NCI-H510A treated with DMSO at 0.1 percent for 48 hours (cell line): ENCODE measurements at regions not wholly inside any gene's neighbourhood (a gene's known extent, or its start where the extent isn't known, plus 50 kb on each side); places are given as distances from the start of the nearest gene placed in this dataset.
"Not testable (repeated sequence)": the region's sequence is repeated elsewhere in the genome, so short reads cannot be mapped to it uniquely, and the experiment has no call there.

Source experiments
- DNase-seq: peaks from one replicate; lab custom pipeline; 2025; lab: John Stamatoyannopoulos, UW

DNA sequence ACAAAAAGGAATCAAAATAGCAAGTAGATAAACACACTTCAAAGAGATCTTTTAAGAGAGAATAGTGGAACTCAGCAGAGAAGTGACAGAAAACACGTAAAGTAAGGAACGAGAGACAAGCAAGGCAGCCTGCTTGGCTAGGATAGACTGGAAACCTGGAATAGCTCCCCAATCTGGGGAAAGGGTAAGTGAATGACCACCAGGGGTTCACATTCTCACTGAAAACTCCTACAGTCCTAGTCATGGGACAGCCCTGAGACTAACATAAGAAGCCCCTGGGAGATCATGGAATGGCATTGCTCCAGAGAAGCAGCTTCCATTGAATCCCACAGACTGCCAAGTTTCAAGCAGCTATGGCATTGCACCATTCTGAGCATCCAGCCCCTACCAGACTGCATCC is 363.6 kb upstream of the ARPP21 start:
- no peak for DNase-seq

DNA sequence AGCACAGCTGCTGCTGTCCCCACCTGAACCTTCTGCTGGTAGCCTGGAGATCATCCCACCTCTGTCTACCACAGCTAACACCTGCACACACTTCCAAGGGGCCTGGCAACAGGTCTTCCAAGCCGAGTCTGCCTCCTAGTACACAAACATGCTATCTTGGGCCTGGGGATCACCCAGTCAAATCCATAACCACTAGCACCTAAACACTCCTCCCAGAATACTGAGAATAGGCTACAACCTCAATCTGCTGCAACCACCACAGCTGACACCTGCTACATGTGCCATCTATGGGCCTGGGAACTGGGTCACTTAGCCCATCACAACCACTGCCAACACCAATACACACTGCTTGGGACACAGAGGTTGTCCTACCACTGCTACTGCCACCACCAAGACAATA is 362.8 kb upstream of the ARPP21 start:
- no peak for DNase-seq

DNA sequence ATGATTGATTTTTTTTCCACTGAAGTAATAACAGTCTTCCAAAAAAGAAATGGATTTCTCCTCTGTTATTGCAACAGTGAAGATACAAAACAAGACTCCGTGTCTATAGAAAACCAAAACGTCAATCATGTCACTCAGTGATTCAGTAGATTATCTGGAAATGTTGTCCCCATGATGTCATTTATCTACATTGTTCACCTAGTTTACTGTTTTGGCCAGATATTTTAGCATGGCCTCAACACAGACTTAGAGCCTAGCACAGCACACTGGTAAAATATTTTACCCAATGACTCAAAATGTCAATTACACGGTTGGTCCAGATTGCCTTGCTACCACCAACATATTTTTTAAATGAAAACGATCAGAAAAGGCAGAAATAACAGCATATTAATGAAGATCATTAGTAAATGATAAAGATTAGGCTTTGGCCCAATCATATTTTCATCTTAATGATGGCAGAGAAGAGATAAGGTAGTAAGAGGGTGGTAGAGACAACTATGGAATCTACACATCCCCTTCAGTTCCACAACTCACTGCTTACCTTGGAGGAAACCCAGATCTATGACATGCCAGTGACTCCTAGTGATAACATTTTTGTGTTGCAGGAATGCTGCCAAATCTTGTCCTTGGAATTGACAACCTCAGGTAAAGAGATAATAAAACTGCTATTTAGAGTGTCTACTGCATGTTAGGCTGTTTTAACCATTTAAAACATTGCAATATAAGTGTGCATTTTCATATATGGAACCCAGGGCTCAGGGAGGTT is 347.7 kb upstream of the ARPP21 start:
- no peak for DNase-seq

DNA sequence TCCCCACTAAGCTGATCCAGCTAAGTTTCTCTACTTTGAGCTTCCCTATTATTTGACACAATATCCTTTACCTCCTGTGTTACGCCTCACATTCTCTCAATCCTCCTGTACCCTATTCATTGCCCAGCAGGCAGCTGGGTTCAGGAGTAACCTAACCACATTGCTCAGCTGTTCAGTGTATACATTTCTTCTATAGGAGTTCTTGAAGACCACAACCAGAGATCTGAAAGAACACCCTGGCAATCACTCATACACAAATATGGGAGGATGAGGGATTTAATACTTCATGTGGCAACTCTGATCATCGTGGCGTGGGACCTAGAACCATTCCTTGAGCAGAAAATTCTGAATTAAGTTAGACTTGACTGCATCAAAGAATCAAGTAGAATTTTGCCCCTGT is 346.8 kb upstream of the ARPP21 start:
- no peak for DNase-seq

DNA sequence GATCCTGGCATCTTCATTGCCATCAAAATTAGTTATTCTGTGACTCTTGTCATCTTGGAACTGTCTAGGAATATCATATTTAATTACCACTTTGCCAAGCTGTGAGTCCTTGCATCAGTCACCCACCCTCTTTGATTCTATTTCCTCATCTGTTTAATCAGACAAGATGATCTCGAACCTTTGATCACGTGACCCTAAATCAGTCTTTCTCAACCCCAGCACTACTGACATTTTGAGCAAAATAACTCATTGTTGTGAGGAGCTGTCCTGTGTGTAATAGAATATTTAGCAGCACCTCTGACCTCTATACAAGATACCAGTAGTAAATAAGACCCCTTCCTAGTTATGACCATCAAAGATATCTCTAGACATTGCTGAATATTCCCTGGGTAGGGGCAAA is 343.4 kb upstream of the ARPP21 start:
- no peak for DNase-seq

DNA sequence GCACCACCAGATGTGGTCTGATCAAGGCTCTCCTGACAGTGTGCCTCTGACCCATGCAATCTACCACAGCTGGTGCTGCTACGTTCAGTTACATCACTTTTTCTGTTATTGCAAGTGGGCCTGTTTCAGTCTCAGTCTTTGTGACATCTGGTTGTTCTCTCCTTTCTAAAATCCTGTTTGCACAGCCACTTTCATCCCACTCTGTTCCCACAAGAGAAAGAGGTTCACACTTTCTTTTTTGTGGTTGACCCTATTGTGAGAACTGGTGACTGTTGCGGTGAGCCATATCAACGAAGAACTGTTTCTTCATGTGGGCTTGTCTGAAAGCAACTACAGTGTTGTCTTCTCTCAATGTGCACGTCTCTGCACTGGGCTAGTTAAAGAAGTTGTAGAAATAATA is 342.8 kb upstream of the ARPP21 start:
- DNase-seq: no peak

DNA sequence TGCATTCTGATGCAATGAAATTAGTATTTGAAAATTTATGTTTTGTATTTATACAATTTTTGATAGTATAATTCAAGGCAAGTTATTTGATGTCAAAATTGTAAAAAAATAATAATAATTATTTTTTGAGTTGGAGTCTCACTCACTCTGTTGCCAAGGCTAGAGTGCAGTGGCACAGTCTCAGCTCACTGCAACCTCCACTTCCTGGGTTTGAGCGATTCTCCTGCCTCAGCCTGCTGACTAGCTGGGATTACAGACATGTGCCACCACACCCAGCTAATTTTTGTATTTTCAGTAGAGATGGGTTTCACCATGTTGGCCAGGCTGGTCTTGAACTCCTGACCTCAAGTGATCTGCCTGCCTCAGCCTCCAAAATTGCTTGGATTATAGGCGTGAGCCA is 342.4 kb upstream of the ARPP21 start:
- not testable (repeated sequence) for DNase-seq

DNA sequence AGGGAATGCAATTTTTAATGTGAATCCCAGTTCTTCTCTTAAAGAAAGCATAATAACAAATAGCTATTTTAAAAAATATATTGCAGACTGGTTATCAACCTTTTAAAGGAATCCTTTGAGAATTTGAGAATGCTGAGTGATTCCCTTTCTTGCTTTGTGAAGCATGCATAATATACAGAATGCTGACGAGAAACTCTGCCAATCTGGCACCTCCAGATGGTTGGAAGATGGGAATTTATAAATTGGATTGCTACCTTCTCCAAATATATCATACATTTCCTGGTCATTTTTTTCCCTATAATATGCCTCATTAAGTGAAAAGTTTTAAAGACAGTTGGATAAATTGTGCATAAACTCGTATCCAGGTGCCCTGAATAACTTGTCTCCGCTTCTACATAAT is 333.9 kb upstream of the ARPP21 start:
- DNase-seq: no peak

DNA sequence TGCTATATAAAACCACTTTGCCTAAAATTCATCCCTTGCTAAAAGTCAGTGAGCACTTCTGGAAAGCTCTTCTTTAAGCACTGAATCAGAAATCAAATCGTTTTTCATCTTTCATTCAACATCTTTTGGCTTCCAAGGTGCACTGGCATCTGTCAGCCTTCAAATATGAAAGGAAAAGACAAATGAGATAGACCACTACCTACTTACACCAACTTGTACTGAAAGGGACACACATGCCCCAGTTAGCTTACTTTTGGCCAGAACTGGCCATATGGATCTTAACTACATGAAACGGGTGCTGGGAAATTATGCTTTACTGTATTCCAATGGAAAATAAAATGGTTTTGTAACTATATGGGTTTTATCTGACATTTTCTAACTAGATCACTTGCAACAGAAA is 332.0 kb upstream of the ARPP21 start:
- DNase-seq: no peak

DNA sequence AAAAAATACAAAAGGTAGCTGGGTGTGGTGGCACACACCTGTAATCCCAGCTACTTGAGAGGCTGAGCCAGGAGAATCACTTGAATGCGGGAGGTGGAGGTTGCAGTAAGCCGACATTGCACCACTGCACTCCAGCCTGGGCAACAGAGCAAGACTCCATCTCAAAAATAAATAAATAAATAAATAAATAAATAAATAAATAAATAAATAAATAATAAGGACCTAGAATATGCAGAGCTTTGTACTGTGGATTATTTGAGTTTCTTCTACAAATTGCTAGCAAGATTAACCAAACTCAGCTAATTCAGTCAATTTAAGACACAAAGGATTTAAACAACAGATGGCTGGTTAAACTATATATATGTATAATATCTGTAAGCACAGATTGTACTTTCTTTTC is 322.5 kb upstream of the ARPP21 start:
- DNase-seq: not testable (repeated sequence)

DNA sequence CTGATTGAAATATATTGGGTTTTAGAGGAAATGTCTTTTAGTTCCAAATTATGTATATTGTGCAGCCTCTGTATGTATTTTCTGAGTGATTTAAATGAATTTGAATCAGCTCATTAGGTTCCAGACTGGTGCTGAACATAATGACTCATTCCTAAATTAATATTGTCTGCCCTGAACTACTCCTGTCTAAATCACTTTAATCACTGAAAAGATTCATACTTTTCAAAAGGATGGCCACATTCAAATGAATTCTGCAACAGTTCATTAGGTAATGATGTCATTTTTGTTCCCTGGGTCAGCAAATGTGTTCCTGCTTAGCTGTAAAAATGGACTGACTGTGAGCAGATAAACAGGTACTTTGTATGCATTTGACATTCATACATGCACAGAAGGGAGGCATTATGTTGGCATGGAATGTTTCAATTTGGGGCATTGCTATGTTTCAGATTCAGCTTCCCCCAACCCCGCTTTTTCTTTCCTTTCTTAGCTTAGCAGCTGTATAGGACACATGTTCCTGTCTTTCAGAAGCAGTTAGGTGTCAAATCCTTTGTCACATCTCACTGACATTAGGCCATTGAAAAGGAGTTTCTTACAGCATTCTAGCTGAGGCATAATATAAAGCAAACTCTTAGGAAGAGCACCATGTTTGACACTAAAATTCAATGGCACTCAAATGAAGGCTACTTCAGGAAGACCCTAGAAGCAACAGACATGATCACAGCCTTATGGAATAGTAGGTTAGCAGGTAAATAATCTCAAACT is 318.5 kb upstream of the ARPP21 start:
- DNase-seq: no peak

DNA sequence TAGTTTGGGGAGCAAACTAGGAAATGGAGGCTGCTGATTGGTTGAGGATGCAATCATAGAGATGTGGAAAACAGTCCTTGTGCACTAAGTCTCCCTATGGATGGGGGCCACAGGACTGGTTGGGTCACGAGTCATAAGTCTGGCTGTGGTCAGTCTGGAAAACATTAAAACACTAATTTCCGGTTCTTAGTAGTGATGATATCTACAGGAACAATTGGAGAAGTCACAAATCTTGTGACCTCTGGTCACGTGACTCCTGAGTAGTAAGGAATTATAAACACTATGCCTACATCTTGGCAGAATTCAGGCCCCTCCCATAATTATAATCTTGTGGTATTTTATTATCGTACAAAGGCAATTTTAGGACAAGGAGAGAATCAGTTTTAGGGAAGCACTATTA is 317.3 kb upstream of the ARPP21 start:
- no peak for DNase-seq

DNA sequence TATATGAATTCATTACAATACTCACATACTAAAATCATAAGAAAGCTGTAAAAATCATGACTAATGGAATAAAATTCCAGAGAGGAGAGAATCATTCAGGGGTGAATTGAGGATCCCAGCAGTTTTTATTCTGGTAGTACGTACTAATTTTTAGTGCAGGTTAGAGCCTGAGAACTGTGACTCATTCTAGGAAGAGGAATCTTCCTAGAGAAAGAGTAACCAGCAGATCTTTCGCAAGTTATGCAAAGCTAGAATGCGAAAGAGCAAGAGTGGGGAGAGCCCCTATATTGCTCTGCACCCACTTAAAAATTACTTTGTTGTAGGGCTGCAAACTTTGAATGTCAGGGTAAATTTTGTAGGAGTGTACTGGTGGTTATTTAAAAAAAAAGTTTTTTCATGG is 303.6 kb upstream of the ARPP21 start:
- DNase-seq: no peak

DNA sequence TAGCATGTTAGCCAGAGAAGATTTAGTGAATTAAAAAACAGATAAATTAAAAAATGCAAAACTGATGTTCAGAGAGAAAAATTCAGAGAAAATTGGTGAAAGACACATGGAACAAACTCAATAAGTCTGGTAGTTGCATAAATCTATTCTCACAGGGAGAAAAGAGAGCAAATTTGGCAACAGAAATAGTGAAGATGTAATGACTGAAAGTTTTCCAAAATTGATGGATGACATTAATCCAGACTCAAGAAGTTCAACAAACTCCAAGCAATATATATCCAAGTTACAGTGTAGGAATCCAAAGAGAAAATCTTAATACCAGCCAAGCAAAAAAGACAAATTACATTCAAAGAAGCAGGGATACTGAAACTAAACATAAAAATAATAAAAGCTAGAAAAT is 302.7 kb upstream of the ARPP21 start:
- DNase-seq: no peak

DNA sequence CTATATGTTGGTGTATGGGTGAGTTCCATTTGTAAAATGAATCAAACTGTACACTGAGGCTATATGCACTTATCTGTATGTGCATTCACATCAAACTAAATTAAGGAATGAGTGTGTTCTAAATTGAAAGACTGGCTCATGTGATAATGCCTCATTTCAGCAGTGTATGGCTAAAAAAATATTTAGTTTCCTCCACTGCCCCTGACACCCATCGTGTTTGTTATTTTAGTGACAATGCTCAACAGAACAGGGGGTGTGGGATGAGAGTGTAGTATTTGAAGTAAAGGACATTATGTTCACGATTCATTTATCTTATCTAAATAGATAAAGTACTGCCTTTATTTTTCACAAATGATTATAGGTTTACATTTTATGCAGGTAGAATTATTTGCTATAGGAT is 301.1 kb upstream of the ARPP21 start:
- DNase-seq: no peak

DNA sequence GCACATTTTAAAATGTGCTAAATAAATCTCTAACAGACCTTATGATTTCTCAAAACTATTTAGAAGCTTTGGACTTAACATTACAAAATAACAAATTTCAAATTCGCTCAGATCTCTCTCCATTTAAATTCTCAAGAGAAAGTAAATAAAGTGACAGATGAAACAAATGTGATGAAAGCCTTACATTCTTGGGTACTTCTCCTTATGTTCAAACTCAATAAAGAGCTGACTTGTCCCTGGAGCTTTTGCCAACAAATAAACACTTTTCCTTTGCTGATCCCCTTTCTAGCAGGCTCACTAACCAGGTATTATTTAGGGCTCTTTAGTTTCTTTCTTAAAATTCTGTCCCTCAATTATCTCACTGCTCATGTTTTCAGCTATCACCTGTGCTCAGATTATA is 259.1 kb upstream of the ARPP21 start:
- DNase-seq: no peak

DNA sequence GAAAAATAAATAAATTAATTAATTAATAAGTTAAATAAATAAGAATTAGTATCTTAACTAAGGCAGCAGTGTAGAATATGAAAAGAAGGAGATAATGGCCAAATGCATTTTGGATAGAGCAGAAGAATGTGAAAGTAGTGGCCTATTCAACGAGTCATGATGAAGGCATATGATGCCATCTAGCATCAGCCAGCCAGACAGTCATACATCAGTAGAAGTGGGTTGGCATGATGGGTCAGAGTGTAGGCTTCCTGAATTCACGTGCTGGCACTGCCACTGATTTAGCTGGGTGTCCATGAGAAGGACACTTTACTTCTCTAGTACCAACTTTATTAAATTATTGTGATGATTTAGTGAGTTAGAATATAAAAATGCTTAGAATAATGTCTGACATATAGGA is 256.1 kb upstream of the ARPP21 start:
- no peak for DNase-seq

DNA sequence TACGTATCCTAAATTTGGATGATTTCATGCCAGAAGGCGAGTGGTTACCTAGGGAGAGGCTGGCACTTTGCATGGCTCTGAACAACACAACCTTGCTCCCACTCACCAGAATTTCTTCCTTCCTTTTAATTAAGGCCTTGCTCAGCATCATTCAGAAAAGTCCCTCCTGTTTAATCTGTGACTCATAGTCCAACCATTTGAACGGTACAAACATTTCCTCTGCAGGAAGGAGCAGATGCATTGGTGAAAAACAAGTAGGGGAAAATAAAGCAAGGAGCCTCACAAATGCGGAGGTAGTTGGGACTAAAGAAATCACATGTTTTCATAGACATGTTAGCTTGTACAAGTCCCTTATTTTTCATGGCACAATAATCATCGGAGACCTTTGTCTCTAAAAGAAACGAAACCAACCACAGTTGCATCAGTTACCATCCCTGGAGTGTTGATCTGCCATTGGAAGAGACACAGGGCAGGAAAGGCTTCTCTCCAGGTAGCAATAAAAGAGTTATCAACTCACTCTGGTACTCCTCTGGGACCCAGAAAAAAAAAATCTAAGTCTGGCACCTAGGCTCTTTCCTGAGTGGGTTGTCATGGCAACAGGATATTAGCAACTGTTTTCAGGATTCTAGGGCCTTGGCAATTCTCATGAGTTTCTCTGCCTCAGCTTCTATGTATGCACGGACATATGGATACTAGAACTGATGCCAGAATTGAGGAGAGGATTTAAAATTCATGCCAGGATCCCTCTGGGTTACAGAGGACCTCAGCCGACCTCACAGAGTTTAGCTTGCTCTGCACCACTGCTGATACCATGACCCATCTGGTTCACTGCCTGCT is 255.4 kb upstream of the ARPP21 start:
- DNase-seq: no peak

DNA sequence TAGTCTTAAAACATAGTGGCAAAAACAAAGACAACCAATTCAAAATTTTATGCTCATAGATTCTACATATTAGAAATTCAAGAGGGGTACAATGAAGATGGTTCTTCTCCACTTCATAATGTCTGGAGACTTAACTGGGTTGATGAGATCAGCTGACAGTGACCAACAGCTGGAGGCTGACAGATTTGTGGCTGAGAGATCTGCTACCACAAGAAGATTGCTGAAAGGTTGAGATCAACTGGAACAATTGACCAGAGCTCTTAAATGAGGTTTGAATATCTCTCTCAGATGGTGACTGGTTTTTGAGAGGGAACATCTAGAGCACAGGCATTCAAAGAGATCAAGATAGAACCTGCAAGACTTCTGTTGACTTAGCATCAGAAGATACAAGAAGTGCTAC is 254.1 kb upstream of the ARPP21 start:
- DNase-seq: no peak

DNA sequence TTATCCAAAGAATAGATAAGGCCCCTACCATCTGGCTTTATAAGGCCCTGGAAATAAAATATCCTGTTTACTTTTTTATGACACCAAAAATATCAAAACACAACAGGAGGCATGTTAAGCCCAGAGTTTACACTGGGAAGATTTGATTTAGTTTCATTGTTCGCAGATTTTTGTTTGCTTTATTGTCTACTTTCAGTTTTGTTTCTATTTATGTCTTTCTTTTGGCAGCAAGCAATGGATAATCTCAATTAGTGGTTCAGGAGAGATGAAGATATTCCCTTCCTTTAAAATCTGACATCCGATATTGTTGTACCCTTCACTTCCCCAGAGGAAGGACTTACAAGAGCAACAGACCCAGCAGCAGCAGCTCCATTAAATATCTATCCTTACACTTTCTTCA is 249.4 kb upstream of the ARPP21 start:
- no peak for DNase-seq

DNA sequence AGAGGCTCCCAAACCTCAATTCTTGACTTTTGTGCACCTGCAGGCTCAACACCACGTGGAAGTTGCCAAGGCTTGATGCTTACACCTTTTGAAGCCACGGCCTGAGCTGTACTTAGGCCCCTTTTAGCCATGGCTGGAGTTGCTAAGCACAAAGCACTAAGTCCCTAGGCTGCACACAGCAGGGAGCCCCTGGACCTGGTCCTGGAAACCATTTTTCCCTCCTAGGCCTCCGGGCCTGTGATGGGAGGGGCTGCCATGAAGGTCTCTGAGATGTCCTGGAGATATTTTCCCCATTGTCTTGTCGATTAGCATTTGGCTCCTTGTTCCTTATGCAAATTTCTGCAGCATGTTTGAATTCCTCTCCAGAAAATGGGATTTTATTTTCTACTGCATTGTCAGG is 247.1 kb upstream of the ARPP21 start:
- no peak for DNase-seq

DNA sequence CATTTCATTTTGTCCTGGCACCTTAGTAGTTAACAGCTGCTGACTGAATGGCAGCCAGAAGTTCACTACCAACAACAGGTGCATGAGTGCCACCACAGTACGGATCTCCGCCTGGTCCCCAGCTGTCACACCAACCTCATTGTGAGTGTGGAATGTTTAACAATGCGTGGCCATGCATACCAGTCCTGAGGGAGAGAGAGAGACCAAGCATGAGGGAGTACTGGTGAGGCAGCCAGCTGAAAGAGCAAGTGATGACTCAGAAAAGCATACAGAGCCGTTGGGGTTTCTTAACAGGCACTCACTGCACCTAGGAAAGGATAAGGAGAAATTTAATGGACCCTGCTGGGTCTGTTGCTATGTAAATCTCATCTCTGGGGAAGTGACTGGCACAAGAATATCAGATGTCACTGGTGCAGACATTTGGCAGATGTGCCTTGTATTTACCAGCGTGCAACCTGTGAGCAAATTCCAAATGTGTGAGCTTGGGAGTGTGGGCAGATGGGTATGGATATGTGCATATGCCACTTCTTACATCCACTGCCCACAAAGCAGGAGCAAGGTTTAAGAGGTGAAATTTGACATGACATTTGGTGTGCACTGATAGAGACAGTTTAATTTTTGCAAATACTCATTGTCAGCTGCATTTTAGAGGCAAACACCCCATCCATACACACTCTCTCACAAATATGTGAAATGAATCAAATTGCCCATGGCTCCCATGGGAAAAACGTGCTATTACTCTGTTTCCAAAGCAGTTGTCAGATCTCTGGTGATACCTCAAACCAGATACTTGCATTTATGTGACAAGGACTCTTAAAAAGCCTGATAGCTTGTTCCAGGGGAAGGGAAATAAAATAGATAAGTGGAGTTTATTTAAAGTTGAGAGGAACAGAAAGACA is 245.2 kb upstream of the ARPP21 start:
- DNase-seq: peak; percentile 9
